ENCODE measurements at regions not wholly inside any gene's neighbourhood (a gene's known extent, or its start where the extent isn't known, plus 50 kb on each side); places are given as distances from the start of the nearest gene placed in this dataset.

GRCh38 chr2:21451403-21451802 is 327.6 kb downstream of the TDRD15 start:
- DNase-seq: peak; percentile 1

- DNase-seq: no peak
Observed at GRCh38 chr2:21452263-21452662, 328.5 kb downstream of the TDRD15 start.

- DNase-seq: no peak
Observed at GRCh38 chr2:21452678-21453077, 328.9 kb downstream of the TDRD15 start.

DNA sequence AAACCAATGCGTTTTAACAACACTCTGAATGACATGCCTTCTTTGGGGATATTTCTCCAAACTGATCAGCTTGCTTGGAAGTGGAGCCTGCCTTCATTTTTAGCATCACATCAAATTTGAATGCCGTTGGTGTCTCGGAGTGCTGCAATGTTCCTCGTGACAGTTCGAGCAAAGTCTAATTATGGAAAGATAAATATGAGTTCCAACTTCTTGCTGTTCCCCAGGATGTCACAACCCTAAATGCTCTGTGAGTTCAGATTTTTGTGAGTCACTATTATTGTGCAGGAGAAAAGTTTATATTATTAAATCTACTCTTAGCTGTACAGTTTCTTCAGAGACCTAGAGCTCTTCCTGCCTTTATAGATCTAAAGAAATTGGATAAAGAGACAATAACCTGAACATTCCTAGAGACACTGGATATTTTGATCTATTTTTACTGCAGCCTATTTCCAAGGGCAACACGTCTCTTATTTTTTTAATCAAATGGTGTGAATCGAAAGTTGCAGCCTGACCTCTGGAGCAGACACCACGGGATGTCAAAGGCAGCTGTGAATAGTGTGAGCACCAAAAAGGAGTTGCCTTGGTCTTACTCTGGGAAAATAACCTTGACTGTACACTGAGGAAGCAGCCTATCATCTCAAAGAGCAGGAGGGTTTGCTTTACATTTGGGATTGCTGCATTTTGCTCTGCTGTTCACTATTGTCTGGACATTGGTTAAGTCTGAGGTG is 330.1 kb downstream of the TDRD15 start:
- no peak for DNase-seq

- DNase-seq: no peak
Observed at GRCh38 chr2:21454839-21455238, 331.1 kb downstream of the TDRD15 start.

DNA sequence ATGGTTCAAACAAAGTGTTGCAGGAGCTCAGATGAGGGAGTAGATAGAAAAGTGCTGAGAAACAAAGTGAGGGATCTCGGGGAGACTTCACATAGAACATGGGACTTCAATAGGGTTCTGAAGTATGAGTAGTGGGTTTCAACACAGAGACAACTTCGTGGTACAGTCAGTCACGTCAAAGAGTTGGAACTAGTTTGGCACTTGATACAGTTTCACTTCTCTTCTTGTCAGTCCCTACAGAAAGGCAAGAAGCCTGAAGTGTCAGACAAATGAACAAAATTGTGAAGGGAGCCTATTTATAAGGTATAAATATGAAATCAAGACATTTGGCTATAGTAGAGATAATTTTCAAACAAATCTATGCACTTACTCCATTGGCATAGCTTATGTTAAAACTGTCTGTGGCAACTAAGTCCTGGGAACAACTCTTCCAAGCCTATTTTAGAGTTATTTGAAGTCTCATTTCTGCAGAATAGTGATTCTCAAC is 338.0 kb downstream of the TDRD15 start:
- no peak for DNase-seq

DNA sequence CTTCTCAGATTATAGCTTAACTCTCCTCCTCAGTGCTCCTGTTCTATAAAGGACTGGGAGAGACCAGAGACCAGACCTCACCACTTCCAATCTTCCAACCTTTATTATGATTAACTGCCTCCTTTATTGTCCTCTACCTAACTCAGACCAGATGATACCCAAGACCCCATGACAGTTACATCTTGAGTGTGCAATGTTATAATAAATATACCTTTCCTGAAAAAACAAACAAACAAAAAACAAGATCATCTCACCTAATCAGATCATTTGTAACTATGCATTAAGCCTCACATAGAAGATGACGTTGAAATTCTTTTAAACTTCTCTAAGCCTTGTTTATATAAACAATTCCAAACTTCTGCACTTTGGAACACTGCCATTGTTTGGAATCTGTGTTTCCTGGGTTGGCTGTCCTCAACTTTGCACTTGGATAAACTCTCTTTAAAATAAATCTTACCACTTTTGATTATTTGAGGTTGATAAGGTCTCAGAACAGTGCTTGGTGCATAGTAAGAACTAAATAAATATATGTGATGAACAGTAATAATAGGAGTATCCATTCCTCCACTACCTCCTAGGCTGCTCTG is 342.7 kb downstream of the TDRD15 start:
- no peak for DNase-seq

- no peak for DNase-seq
Observed at GRCh38 chr2:21467280-21467818, 343.6 kb downstream of the TDRD15 start.

DNA sequence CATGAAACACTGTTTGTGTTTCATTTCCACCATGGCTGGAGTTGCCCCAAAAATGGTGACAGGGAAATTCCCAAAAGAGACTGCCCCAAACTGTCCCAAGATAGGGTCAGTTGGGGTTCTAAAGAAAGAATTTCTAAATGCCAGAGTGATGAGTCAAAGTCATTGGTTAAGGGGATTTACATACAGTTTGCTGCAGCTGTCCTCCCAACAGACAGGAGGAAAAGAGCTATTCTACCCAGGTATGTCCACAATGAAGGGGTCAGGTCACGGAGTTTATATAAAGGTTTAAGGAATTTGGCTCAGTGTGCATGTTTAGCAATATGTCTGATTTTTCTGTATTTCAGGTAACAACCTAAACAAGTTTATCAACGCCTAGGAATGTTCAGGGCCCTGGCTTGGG is 344.1 kb downstream of the TDRD15 start:
- DNase-seq: no peak

DNA sequence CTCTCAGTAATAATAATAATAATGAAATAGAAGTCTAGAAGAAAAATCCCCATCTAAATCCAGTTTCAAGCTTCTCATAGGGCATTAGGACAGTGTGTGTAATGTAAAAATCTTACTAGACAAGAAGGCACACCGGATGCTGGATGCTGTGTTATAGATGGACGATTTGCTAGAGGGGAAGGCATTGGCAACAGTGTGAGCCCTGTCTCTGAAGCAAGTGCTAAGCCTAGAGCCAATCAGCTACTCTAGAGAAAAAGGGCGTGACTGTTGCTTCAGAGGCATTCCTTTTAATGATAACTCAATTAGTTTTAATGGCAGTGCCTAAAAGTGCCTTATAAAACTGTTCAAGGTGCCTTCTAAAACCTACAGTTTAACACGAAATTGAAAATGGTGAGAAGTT is 344.9 kb downstream of the TDRD15 start:
- no peak for DNase-seq

- no peak for DNase-seq
Observed at GRCh38 chr2:21469158-21469557, 345.4 kb downstream of the TDRD15 start.

DNA sequence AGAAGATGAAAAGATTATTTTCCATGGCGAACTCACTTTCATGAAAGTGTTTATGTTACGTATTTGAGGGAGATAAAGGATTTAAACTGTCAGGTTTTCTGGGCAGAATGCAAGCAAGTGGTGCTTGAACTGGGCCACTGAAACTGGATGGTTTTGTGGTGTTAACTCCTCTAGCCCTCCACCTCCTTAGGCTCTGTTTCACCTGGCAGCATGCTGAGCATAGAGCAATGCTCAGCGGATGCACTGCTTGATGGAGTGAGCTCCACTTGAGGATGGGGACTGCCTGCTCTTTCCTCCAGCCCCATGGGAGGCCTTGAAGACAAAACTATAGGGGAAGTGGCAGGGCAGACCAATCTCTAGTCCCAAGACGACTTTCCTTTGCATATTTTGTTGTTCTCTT is 345.8 kb downstream of the TDRD15 start:
- no peak for DNase-seq

- no peak for DNase-seq
Observed at GRCh38 chr2:21480162-21480561, 356.4 kb downstream of the TDRD15 start.

GRCh38 chr2:21484643-21485042 is 360.9 kb downstream of the TDRD15 start:
- DNase-seq: no peak

DNA sequence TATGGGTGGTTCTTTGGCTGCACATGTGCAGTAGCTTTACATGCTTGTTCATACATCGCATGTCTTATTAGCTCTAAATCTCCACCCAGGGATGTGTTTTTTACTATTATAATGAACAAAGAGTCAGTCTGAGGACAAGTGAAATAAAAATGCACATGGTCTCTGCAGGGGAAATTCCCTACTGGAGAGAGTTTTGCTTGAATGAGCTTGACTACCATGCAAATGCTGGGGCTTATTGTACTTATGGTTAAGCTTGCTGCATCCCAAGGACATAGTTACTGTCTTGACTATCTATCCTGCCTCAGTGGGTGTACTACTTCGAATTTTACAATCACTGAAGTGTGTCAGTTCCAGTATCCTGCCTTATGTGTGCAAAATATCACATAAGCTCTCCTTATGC is 362.7 kb downstream of the TDRD15 start:
- no peak for DNase-seq

- DNase-seq: no peak
Observed at GRCh38 chr2:21489080-21489479, 365.3 kb downstream of the TDRD15 start.

DNA sequence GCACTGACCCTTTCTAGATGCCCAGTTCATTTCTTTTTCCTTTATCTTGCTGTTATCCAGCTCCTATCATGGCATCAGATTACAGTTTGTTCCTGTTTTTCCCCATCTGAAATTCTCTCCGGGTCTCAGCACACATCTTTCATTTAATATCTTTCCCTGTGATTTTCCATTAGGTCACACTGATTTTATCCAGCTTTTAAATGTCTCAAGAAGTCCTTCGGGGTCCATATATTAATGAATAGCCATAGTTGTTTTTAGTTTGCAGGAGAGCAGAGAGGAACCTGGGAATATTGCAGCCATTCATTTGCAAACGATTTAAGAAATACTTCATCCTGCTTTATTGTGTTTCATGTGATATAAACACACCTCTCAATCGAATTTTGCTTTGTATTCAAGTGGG is 374.2 kb downstream of the TDRD15 start:
- no peak for DNase-seq

GRCh38 chr2:21500401-21500945 is 376.7 kb downstream of the TDRD15 start:
- DNase-seq: no peak

GRCh38 chr2:21501376-21502027 is 377.7 kb downstream of the TDRD15 start:
- no peak for DNase-seq

- DNase-seq: peak; percentile 43
Observed at GRCh38 chr2:21515903-21516302, 392.1 kb downstream of the TDRD15 start.

GRCh38 chr2:21519412-21519811 is 395.6 kb downstream of the TDRD15 start:
- no peak for DNase-seq

DNA sequence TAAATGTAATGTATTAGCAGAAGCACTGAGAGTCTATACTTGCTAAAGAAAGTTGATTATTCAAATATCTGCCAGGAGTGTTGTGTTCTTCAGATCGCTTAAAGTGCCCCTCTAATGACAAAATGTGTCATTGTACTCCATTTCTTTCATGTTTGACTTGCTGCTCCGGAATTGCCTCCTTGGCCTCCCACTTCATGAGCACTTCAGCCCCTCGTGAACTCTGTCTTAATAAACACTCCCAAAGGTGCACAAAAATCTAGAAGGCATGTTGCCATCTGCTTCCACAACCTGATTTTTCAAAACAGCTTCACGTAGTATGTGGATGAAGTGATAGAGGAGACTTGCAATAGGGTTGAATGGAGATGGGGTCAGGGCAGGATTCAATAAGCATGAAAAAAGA is 396.1 kb downstream of the TDRD15 start:
- DNase-seq: no peak

DNA sequence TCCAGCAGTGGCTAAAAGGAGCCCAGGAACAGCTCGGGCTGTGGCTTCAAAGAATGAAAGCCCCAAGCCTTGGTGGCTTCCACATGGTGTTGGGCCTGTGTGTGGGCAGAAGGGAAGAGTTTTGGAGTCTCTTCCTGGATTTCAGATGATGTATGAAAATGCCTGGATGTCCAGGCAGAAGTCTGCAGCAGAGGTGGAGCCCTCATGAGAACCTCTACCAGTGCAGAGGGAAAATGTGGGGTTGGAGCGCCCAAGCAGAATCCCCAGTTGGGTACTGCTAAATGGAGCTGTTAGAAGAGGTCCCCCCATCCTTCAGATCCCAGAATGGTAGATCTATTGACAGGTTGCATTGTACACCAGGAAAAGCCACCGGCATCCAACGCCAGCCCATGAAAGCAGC is 412.1 kb downstream of the TDRD15 start:
- no peak for DNase-seq
